Stimulated activated CD8-positive, alpha-beta memory T cell treated with anti-CD3 and anti-CD28 coated beads, Interleukin-4, amount 100 ng/mL, for 24 hours (primary cell): ENCODE measurements at regions not wholly inside any gene's neighbourhood (a gene's known extent, or its start where the extent isn't known, plus 50 kb on each side); places are given as distances from the start of the nearest gene placed in this dataset.
"Not testable (repeated sequence)": the region's sequence is repeated elsewhere in the genome, so short reads cannot be mapped to it uniquely, and the experiment has no call there.

Experiments
- DNase-seq: peaks from one replicate; pipeline ENCODE4 v3.0.0-alpha.2; 2020; ENCODE audit warnings: low read depth

- no peak for DNase-seq
These were observed 95.0 kb downstream of the TMEM17 start for GRCh38 chr2:62410926-62411456.

GRCh38 chr2:62410015-62410453, 96.0 kb downstream of the TMEM17 start:
- no peak for DNase-seq

- DNase-seq: no peak
These were observed 96.6 kb downstream of the TMEM17 start for GRCh38 chr2:62409442-62409841.

GRCh38 chr2:62408241-62408677, 97.7 kb downstream of the TMEM17 start:
- no peak for DNase-seq

GRCh38 chr2:62407838-62408237, 98.2 kb downstream of the TMEM17 start:
- DNase-seq: no peak

- DNase-seq: no peak
These were observed 98.6 kb downstream of the TMEM17 start for GRCh38 chr2:62407401-62407800.

- DNase-seq: no peak
These were observed 99.4 kb downstream of the TMEM17 start for GRCh38 chr2:62406573-62407043.

- no peak for DNase-seq
These were observed 101.1 kb downstream of the TMEM17 start for GRCh38 chr2:62404913-62405312.

GRCh38 chr2:62402156-62402555, 103.8 kb downstream of the TMEM17 start:
- no peak for DNase-seq

GRCh38 chr2:62398356-62398755, 107.6 kb downstream of the TMEM17 start:
- no peak for DNase-seq

- DNase-seq: no peak
These were observed 109.1 kb downstream of the TMEM17 start for GRCh38 chr2:62396880-62397279.

- DNase-seq: no peak
These were observed 112.7 kb downstream of the TMEM17 start for GRCh38 chr2:62393293-62393692.

GRCh38 chr2:62391696-62392095, 114.3 kb downstream of the TMEM17 start:
- no peak for DNase-seq

GRCh38 chr2:62386378-62386777, 119.6 kb downstream of the TMEM17 start:
- not testable (repeated sequence) for DNase-seq

- no peak for DNase-seq
These were observed 122.1 kb downstream of the TMEM17 start for GRCh38 chr2:62383846-62384245.

- no peak for DNase-seq
These were observed 123.2 kb downstream of the TMEM17 start for GRCh38 chr2:62382757-62383156.

- DNase-seq: no peak
These were observed 123.9 kb downstream of the TMEM17 start for GRCh38 chr2:62382122-62382521.

GRCh38 chr2:62381656-62382055, 124.3 kb downstream of the TMEM17 start:
- no peak for DNase-seq

GRCh38 chr2:62379566-62379965, 126.4 kb downstream of the TMEM17 start:
- DNase-seq: no peak

GRCh38 chr2:62375113-62375420, 130.9 kb downstream of the TMEM17 start:
- no peak for DNase-seq

GRCh38 chr2:62374301-62375112, 131.5 kb downstream of the TMEM17 start:
- no peak for DNase-seq

- DNase-seq: no peak
These were observed 133.2 kb downstream of the TMEM17 start for GRCh38 chr2:62372824-62373223.

- no peak for DNase-seq
These were observed 135.4 kb downstream of the TMEM17 start for GRCh38 chr2:62370321-62371250.
